Right atrium auricular region (tissue), 2 donors: ENCODE measurements at regions not wholly inside any gene's neighbourhood (a gene's known extent, or its start where the extent isn't known, plus 50 kb on each side); places are given as distances from the start of the nearest gene placed in this dataset.

ENCODE experiments used
- DNase-seq: peaks from one replicate; pipeline ENCODE4 v3.0.0-alpha.2; 2019; ENCODE audit warnings: low spot score
- H3K27ac ChIP-seq, 2 donors: fragments of 200-600 bp; sonication (generic); 1 replicate in 1 of 2; 2 replicates in 1 of 2; pipeline ENCODE4 v1.5.1; 2016 to 2019
- H3K27me3 ChIP-seq, 2 donors: fragments of 200-600 bp; sonication (generic); one replicate each; pipeline versions ENCODE4 v1.5.1 to v1.6.0; 2017 to 2019
- H3K36me3 ChIP-seq: fragments of 200-600 bp; sonication (generic); one replicate; pipeline ENCODE4 v1.5.1; 2016
- H3K4me1 ChIP-seq, 2 donors: fragments of 200-600 bp; sonication (generic); one replicate each; pipeline versions ENCODE4 v1.5.1 to v1.6.0; 2017 to 2019
- H3K4me3 ChIP-seq, 2 donors: fragments of 200-600 bp; sonication (generic); 1 replicate in 1 of 2; 2 replicates in 1 of 2; pipeline ENCODE4 v1.5.1; 2017 to 2019; ENCODE audit warnings: mild to moderate bottlenecking in 1 of 2, moderate library complexity in 1 of 2
- H3K9me3 ChIP-seq, 2 donors: fragments of 200-600 bp; sonication (generic); one replicate each; pipeline ENCODE4 v1.5.1; 2019
- CTCF ChIP-seq, 2 donors: fragments of 200-600 bp; sonication (generic); IDR thresholded peaks; one replicate each; pipeline ENCODE4 v1.5.1; 2019; ENCODE audit warnings: antibody characterized with exemption in 2 of 2

GRCh38 chr2:41355794-41356193 lies 692.0 kb upstream of the PKDCC start:
- Histone ChIP-seq H3K27ac (no peak overlapping the region), H3K4me1 (no peaks in the 10 kb centered on the region), H3K27me3 (no peaks in the 10 kb centered on the region), H3K9me3 (no peaks in the 10 kb centered on the region), H3K4me3 (no peak overlapping the region), H3K36me3 (no peaks in the 10 kb centered on the region)
- no peak for TF ChIP-seq CTCF (IDR thresholded peaks at IDR 0.05)
- DNase-seq: no peak

- Histone ChIP-seq H3K27me3 (no peaks in the 10 kb centered on the region), H3K36me3 (no peaks in the 10 kb centered on the region), H3K4me3 (no peak overlapping the region), H3K9me3 (peaks cover 0 to 15% of the 10 kb centered on the region in 2 donors), H3K27ac (no peak overlapping the region), H3K4me1 (no peaks in the 10 kb centered on the region)
- TF ChIP-seq CTCF (IDR thresholded peaks at IDR 0.05): no peak
- no peak for DNase-seq
These were observed 683.0 kb upstream of the PKDCC start for GRCh38 chr2:41364842-41365241.

- no peak for TF ChIP-seq CTCF (IDR thresholded peaks at IDR 0.05)
- no peaks in the 10 kb centered on the region for H3K4me1 ChIP-seq
- no peak for DNase-seq
- H3K9me3 ChIP-seq: no peaks in the 10 kb centered on the region
- H3K4me3 ChIP-seq: no peak overlapping the region
- no peaks in the 10 kb centered on the region for H3K27me3 ChIP-seq
- H3K36me3 ChIP-seq: no peaks in the 10 kb centered on the region
- no peak overlapping the region for H3K27ac ChIP-seq
These were observed 671.9 kb upstream of the PKDCC start for GRCh38 chr2:41375901-41376300.

- H3K27me3 ChIP-seq: no peaks in the 10 kb centered on the region
- H3K4me1 ChIP-seq: no peaks in the 10 kb centered on the region
- no peak overlapping the region for H3K4me3 ChIP-seq
- no peak overlapping the region for H3K27ac ChIP-seq
- DNase-seq: no peak
- TF ChIP-seq CTCF (IDR thresholded peaks at IDR 0.05): no peak
- no peaks in the 10 kb centered on the region for H3K9me3 ChIP-seq
- H3K36me3 ChIP-seq: no peaks in the 10 kb centered on the region
These were observed 670.0 kb upstream of the PKDCC start for GRCh38 chr2:41377837-41378236.

- no peaks in the 10 kb centered on the region for H3K4me1 ChIP-seq
- no peak for DNase-seq
- H3K36me3 ChIP-seq: no peaks in the 10 kb centered on the region
- no peaks in the 10 kb centered on the region for H3K27me3 ChIP-seq
- no peaks in the 10 kb centered on the region for H3K9me3 ChIP-seq
- TF ChIP-seq CTCF (IDR thresholded peaks at IDR 0.05): no peak
- H3K4me3 ChIP-seq: no peak overlapping the region
- H3K27ac ChIP-seq: no peak overlapping the region
These were observed 669.4 kb upstream of the PKDCC start for GRCh38 chr2:41378420-41378819.

GRCh38 chr2:41379496-41380221 lies 668.2 kb upstream of the PKDCC start:
- H3K4me1 ChIP-seq: no peaks in the 10 kb centered on the region
- no peaks in the 10 kb centered on the region for H3K27me3 ChIP-seq
- no peaks in the 10 kb centered on the region for H3K9me3 ChIP-seq
- no peaks in the 10 kb centered on the region for H3K36me3 ChIP-seq
- H3K27ac ChIP-seq: no peak overlapping the region
- no peak for DNase-seq
- H3K4me3 ChIP-seq: no peak overlapping the region
- no peak for TF ChIP-seq CTCF (IDR thresholded peaks at IDR 0.05)
